AG10803 (cell line): ENCODE measurements at regions not wholly inside any gene's neighbourhood (a gene's known extent, or its start where the extent isn't known, plus 50 kb on each side); places are given as distances from the start of the nearest gene placed in this dataset.

Experiments used
- DNase-seq: peaks from one replicate; pipeline ENCODE4 v3.0.0; 2010; ENCODE audit warnings: low read depth
- H3K4me3 ChIP-seq: 2 replicates; pipeline ENCODE4 v1.5.1; 2011; ENCODE audit warnings: mild to moderate bottlenecking, low read length, control low read depth
- TF ChIP-seq, protein P1 (sequence below): conservative IDR thresholded peaks from 2 replicates; pipeline ENCODE4 v1.5.1; 2011; ENCODE audit warnings: mild to moderate bottlenecking, low read length, control low read depth, inconsistent platforms

DNA sequence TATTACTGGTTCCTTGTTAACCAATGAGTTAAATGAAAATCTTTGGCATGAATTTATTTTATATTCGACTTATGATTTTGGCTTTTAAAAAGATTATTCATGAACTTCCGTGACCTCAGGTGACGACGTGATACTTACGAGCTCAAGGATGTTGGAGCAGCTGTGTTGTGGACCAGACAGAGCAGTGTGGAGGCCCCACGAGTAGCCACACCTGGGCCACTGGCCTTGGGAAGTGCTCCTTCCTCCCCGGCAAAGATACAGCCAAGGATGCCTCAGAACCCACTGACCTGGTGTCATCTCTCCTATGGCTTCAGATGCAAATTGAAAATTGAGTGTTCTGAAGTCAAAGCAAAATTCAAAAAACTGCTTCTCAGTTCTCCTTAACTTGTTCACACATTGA is 147.5 kb upstream of the PPP2R2D start:
- DNase-seq, result no peak
- TF ChIP-seq, protein P1, sequence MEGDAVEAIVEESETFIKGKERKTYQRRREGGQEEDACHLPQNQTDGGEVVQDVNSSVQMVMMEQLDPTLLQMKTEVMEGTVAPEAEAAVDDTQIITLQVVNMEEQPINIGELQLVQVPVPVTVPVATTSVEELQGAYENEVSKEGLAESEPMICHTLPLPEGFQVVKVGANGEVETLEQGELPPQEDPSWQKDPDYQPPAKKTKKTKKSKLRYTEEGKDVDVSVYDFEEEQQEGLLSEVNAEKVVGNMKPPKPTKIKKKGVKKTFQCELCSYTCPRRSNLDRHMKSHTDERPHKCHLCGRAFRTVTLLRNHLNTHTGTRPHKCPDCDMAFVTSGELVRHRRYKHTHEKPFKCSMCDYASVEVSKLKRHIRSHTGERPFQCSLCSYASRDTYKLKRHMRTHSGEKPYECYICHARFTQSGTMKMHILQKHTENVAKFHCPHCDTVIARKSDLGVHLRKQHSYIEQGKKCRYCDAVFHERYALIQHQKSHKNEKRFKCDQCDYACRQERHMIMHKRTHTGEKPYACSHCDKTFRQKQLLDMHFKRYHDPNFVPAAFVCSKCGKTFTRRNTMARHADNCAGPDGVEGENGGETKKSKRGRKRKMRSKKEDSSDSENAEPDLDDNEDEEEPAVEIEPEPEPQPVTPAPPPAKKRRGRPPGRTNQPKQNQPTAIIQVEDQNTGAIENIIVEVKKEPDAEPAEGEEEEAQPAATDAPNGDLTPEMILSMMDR, result no peak
- no peak overlapping the region for H3K4me3 ChIP-seq

DNA sequence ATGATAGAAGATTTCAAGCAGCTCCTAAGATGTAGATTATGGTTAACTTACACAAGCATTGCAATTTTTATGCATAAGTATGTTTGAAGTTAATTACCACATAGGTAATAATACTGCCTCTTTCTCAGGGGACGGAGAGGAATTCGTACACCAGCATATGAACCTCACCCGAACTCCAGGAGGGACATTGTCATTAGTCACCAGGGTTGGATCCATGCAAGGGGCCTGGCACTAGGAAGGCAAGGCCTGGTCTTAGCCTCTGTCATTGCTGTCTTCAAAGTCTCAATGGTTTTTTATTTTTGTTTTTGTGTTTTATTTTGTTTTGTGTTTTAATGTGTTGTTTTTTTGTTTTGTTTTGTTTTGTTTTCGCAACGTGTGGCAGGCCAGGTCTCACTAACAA is 145.6 kb upstream of the PPP2R2D start:
- DNase-seq, result no peak

DNA sequence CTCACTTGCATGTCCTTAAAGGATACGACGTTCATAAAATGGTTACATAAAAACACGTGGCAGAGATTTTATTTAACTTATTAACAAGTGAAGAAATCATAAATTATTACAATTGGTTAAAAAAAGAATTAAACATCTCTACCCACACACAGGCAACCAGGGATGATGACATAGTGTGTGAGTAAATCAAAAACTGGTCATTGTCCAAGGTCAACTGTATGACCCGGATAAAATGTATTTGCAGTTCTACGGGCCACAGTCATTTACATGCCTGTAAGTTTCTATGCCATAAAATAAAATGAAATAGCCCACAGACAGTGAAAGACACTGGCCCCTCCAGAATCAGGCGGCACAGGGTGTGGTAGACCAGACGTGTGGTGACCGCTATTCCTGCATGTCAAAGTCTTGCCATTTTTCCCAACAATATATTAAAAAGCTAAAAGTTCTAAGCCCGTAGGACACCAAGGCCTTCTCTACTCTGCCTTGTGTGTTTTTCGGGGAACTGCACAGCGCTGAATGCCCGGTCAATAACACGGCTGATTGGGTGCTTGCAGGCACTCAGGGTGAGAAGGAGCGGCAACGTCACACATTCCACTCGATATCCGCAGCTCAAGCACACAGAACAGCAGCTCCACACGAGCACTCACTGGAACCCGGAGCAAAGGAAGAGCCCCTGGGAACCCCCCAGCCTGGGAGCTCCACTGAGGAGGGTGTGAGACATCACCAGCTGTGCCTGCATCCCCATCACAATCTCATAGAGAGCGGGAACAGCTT is 143.3 kb upstream of the PPP2R2D start:
- no peak for DNase-seq
- no peak overlapping the region for H3K4me3 ChIP-seq
- TF ChIP-seq, protein P1, result no peak

More for the DNA sequence above, 145.6 kb upstream of the PPP2R2D start:
- no peak overlapping the region for H3K4me3 ChIP-seq
- TF ChIP-seq, protein P1, result no peak

DNA sequence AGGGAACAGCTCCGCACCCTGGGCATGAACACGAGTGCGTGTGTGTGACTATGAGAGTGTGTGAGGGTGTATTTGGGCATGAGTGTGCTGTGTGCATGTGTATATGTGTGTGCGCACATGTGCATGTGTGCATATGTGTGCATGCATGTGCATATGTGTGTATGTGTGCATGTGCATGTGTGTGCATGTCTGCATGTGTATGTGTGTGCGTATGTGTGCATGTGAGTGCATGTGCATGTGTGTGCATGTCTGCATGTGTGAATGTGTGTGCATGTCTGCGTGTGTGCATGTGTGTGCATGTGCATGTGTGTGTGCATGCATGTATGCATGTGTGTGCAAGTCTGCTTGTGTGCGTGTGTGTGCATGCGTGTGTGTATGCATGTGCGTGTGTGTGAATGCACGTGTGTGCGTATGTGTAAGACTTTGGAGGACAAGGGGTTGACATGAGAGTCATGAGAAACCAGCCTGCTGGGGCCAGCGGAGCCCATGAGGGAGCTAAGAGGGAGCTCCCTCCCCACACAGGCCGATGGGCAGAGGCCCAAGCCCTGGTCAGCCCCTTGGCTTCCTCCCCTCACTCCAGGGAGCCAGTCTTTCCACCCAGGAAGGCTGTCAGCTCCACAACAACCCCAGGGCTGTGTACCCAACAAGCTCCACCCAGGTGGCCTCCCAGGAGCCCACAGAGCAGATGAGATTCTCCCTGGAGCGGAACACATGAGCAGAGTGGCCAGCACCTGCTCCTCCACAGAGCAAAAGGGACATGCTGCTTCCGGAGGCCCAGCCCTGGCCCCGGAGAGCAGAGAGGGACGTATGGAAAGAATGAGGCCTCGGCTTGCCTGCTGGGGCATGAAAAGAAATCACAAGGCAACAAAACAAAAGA is 142.5 kb upstream of the PPP2R2D start:
- DNase-seq, result no peak
- TF ChIP-seq, protein P1, result no peak
- H3K4me3 ChIP-seq, result no peak overlapping the region

DNA sequence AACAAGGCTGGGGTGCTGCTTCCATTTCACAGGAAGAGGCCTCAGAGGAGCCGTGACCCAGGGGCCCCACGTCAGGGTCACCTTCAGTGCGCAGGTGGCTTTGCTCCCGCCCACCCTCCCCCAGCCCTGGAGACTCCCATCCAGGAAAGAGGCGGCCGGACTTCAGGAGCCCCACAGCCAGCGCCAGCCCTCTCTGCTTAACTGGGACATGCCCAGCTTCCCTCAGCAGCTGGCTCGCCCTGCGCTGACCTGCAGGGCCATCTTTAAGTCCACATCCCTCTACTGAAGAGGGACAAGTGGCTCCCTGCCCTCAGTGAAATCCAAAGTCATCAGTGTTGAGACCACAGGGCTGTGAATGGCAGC is 141.9 kb upstream of the PPP2R2D start:
- TF ChIP-seq, protein P1, result no peak
- no peak overlapping the region for H3K4me3 ChIP-seq
- DNase-seq, result no peak

DNA sequence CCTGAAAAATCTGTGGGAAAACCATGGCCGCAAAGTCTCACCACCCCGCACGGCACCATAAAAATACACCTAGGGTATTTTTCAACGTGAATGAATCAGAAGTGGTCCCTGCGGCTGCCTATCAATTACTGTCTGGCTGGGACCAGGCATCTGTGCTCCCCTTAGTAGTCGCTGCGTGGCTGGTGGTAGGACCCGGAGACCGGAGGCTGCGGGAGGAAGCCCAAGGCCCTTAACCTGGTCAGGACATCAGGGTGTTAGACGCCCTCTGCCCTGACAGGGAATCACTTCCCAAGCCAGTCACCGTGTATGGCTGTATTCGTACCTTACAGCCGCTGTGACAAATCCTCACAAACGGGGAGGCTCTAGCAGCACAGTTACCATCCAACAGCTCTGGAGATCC is 141.5 kb upstream of the PPP2R2D start:
- TF ChIP-seq, protein P1, result no peak
- H3K4me3 ChIP-seq, result no peak overlapping the region
- no peak for DNase-seq
